ENCODE measurements at regions not wholly inside any gene's neighbourhood (a gene's known extent, or its start where the extent isn't known, plus 50 kb on each side); places are given as distances from the start of the nearest gene placed in this dataset.

GRCh38 chr1:104787866-104788510 lies 1038.3 kb downstream of the AMY1C start:
- DNase-seq (ENCODE audit: low spot score): no peak
- Histone ChIP-seq H3K27ac (ENCODE audit: low read depth in 1 of 2, low read length in 2 of 2) (no peak overlapping the region), H3K27me3 (ENCODE audit: control insufficient read depth in 4 of 4, insufficient read depth in 4 of 4, low read length in 3 of 4) (no peaks in the 10 kb centered on the region), H3K9me3 (ENCODE audit: control insufficient read depth in 4 of 4, low read length in 3 of 4) (peaks cover 0 to 10% (median 1%) of the 10 kb centered on the region in 4 donors), H3K4me3 (ENCODE audit: low read depth in 1 of 3, low read length in 3 of 3) (no peak overlapping the region), H3K36me3 (ENCODE audit: control insufficient read depth in 4 of 4, insufficient read depth in 3 of 4, low read depth in 1 of 4, low read length in 3 of 4) (no peaks in the 10 kb centered on the region), H3K4me1 (ENCODE audit: control insufficient read depth in 4 of 4, insufficient read depth in 4 of 4, low read length in 3 of 4) (no peaks in the 10 kb centered on the region), H3K9ac (ENCODE audit: low read depth in 1 of 2, low read length in 2 of 2) (no peak overlapping the region)
- no peak for TF ChIP-seq ATF3 (IDR thresholded peaks at IDR 0.05)
- no peak for TF ChIP-seq REST (IDR thresholded peaks at IDR 0.05)
- TF ChIP-seq NR2F2 (IDR thresholded peaks at IDR 0.05): no peak
- TF ChIP-seq MAX (IDR thresholded peaks at IDR 0.05): no peak
- TF ChIP-seq EGR1 (IDR thresholded peaks at IDR 0.05; ENCODE audit: low read depth in 2 of 2): no peak
- no peak for TF ChIP-seq ZBTB33 (IDR thresholded peaks at IDR 0.05)
- TF ChIP-seq RXRA (IDR thresholded peaks at IDR 0.05): no peak
- no peak for TF ChIP-seq FOXA1 (IDR thresholded peaks at IDR 0.05)
- no peak for TF ChIP-seq TAF1 (conservative IDR thresholded peaks at IDR 0.05)
- TF ChIP-seq RAD21 (IDR thresholded peaks at IDR 0.05): no peak
- no peak for TF ChIP-seq JUND (IDR thresholded peaks at IDR 0.05)
- WGBS: 86% methylated on average over 14 of the region's 14 CpGs

- WGBS: 87% methylated on average over 4 of the region's 4 CpGs
- no peak overlapping the region for H3K9ac ChIP-seq (ENCODE audit: low read depth in 1 of 2, low read length in 2 of 2)
- no peaks in the 10 kb centered on the region for H3K36me3 ChIP-seq (ENCODE audit: control insufficient read depth in 4 of 4, insufficient read depth in 3 of 4, low read depth in 1 of 4, low read length in 3 of 4)
- H3K9me3 ChIP-seq (ENCODE audit: control insufficient read depth in 4 of 4, low read length in 3 of 4): peaks cover 0 to 10% (median 2%) of the 10 kb centered on the region in 4 donors
- H3K4me1 ChIP-seq (ENCODE audit: control insufficient read depth in 4 of 4, insufficient read depth in 4 of 4, low read length in 3 of 4): no peaks in the 10 kb centered on the region
- no peak overlapping the region for H3K27ac ChIP-seq (ENCODE audit: low read depth in 1 of 2, low read length in 2 of 2)
- DNase-seq (ENCODE audit: low spot score): no peak
- no peaks in the 10 kb centered on the region for H3K27me3 ChIP-seq (ENCODE audit: control insufficient read depth in 4 of 4, insufficient read depth in 4 of 4, low read length in 3 of 4)
- TF ChIP-seq ZBTB33 (IDR thresholded peaks at IDR 0.05) (no peak), CTCF (IDR thresholded peaks at IDR 0.05; ENCODE audit: low read depth, low read length, missing input control) (no peak), NR2F2 (IDR thresholded peaks at IDR 0.05) (no peak), REST (IDR thresholded peaks at IDR 0.05) (no peak), GABPA (IDR thresholded peaks at IDR 0.05 in 1 of 2, conservative IDR thresholded peaks at IDR 0.05 in 1 of 2) (no peak), MAX (IDR thresholded peaks at IDR 0.05) (no peak)
- no peak overlapping the region for H3K4me3 ChIP-seq (ENCODE audit: low read depth in 1 of 3, low read length in 3 of 3)
Observed at GRCh38 chr1:104791030-104791429, 1041.3 kb downstream of the AMY1C start.

All from liver (tissue), 8 donors.